Testis (tissue), 2 donors: ENCODE measurements at regions not wholly inside any gene's neighbourhood (a gene's known extent, or its start where the extent isn't known, plus 50 kb on each side); places are given as distances from the start of the nearest gene placed in this dataset.

Experiments
- POLR2A ChIP-seq: fragments of 450-650 bp; IDR thresholded peaks from one replicate; pipeline ENCODE4 v1.6.1; 2017; ENCODE audit warnings: antibody characterized with exemption, mild to moderate bottlenecking, moderate library complexity
- TF ChIP-seq, protein P1 (sequence below), 3 experiments: fragments of 450-650 bp in 2 of 3; fragments of 200-600 bp in 1 of 3; sonication (generic) in 1 of 3; IDR thresholded peaks; one replicate each; pipeline ENCODE4 v1.5.1; 2016 to 2019; ENCODE audit warnings: antibody characterized with exemption in 3 of 3, mild to moderate bottlenecking in 2 of 3, moderate library complexity in 1 of 3

DNA sequence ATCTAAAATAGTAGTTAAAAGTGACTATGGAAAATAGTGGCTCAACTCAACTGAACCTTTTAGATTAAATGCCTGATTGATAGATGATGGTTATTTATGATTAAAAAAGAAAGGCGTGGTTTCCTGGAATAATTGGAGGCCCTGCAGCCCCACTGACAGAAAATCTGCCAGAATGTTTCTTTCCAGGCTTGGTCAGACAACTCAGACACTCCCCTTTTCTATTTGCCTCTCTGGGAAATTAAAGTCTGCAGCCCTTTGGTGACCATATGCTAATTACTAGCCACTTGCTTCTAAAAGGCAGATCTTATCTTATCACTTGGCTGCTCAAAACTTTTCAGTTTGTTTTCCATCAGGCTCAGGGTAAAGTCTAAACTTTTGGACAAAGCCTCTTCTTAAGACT is 506.0 kb downstream of the TMEM114 start:
- TF ChIP-seq, protein P1, sequence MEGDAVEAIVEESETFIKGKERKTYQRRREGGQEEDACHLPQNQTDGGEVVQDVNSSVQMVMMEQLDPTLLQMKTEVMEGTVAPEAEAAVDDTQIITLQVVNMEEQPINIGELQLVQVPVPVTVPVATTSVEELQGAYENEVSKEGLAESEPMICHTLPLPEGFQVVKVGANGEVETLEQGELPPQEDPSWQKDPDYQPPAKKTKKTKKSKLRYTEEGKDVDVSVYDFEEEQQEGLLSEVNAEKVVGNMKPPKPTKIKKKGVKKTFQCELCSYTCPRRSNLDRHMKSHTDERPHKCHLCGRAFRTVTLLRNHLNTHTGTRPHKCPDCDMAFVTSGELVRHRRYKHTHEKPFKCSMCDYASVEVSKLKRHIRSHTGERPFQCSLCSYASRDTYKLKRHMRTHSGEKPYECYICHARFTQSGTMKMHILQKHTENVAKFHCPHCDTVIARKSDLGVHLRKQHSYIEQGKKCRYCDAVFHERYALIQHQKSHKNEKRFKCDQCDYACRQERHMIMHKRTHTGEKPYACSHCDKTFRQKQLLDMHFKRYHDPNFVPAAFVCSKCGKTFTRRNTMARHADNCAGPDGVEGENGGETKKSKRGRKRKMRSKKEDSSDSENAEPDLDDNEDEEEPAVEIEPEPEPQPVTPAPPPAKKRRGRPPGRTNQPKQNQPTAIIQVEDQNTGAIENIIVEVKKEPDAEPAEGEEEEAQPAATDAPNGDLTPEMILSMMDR (IDR thresholded peaks at IDR 0.05) = no peak
- no peak for TF ChIP-seq POLR2A
